ENCODE measurements at regions not wholly inside any gene's neighbourhood (a gene's known extent, or its start where the extent isn't known, plus 50 kb on each side); places are given as distances from the start of the nearest gene placed in this dataset.

DNA sequence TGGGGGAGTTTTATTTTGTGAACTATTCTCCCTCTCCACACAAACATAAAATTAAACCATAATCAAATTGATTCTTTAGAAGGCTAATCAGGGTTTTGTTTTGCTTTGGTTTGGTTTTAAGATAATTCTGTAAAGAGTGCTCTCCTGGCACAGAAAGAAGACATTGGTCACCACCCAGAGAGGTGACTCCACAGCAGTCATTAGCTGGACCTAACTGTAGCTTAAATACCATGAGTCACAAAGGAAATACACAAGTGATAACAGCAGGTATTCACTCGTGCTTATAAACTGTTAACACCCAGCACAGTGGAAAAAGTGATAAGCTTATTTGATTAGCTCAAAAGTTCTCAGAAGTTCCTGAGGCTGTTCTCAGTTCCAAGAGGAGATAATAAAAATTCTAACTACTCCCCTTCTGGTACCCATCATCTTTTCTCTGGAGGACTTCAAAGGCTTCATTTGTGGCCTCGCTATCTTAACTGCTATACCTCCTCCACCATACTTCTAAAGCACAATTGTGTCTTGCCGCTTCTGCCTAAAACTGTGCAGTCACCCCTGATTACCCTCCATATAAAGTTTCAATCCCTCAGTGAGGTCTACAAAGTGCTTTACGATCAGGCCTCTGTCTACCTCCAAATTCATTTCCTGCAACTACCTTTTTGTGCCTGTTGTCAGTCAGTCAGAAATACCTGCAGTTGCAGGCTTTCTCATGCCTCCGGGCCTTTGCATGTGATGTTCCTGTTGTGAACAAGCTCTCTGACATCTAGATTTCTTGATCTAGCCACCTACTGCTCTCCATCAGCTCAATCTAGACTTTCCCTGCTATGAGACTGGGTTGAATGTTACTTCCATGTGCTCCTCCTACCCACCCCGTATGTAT, 201.1 kb downstream of the SAMD5 start:
- TF ChIP-seq EZH2 (IDR thresholded peaks at IDR 0.05; ENCODE audit: borderline replicate concordance, low read depth, low read length, severe bottlenecking) = no peak
- no peak for TF ChIP-seq CTCF (IDR thresholded peaks at IDR 0.05; ENCODE audit: borderline replicate concordance, extremely low read depth, low read length, poor library complexity, severe bottlenecking)
- Histone ChIP-seq H3K36me3 (ENCODE audit: insufficient read depth, low read length) (no peaks in the 10 kb centered on the region), H3K4me1 (ENCODE audit: insufficient read depth, low read length) (no peaks in the 10 kb centered on the region), H4K20me1 (ENCODE audit: insufficient read depth, low read length) (no peaks in the 10 kb centered on the region), H3K4me3 (ENCODE audit: low read depth in 1 of 2, low read length in 2 of 2) (no peak overlapping the region), H3K27ac (ENCODE audit: low read length) (no peak overlapping the region), H3K4me2 (ENCODE audit: insufficient read depth, low read length) (no peak overlapping the region), H3K27me3 (ENCODE audit: insufficient read depth, low read length, poor library complexity) (no peaks in the 10 kb centered on the region), H3K9ac (ENCODE audit: low read depth, low read length) (no peak overlapping the region), H3K9me3 (ENCODE audit: insufficient read depth, low read length, severe bottlenecking) (no peaks in the 10 kb centered on the region), H3K79me2 (ENCODE audit: insufficient read depth, low read length) (no peaks in the 10 kb centered on the region), H2AFZ (ENCODE audit: low read depth, low read length) (no peak overlapping the region)
- ATAC-seq (ENCODE audit: insufficient read depth, low read depth) (no peak), DNase-seq (no peak)

- ATAC-seq (ENCODE audit: insufficient read depth, low read depth) = no peak
- Histone ChIP-seq H3K9ac (ENCODE audit: low read depth, low read length) (no peak overlapping the region), H3K9me3 (ENCODE audit: insufficient read depth, low read length, severe bottlenecking) (no peaks in the 10 kb centered on the region), H3K4me2 (ENCODE audit: insufficient read depth, low read length) (no peak overlapping the region), H3K79me2 (ENCODE audit: insufficient read depth, low read length) (no peaks in the 10 kb centered on the region), H3K4me3 (ENCODE audit: low read depth in 1 of 2, low read length in 2 of 2) (no peak overlapping the region), H3K27ac (ENCODE audit: low read length) (no peak overlapping the region), H4K20me1 (ENCODE audit: insufficient read depth, low read length) (no peaks in the 10 kb centered on the region), H3K27me3 (ENCODE audit: insufficient read depth, low read length, poor library complexity) (no peaks in the 10 kb centered on the region), H3K36me3 (ENCODE audit: insufficient read depth, low read length) (no peaks in the 10 kb centered on the region), H3K4me1 (ENCODE audit: insufficient read depth, low read length) (no peaks in the 10 kb centered on the region), H2AFZ (ENCODE audit: low read depth, low read length) (no peak overlapping the region)
- no peak for DNase-seq
- TF ChIP-seq CTCF (IDR thresholded peaks at IDR 0.05; ENCODE audit: borderline replicate concordance, extremely low read depth, low read length, poor library complexity, severe bottlenecking) (no peak), EZH2 (IDR thresholded peaks at IDR 0.05; ENCODE audit: borderline replicate concordance, low read depth, low read length, severe bottlenecking) (no peak)
Measured at GRCh38 chr6:147710890-147711289, 202.4 kb downstream of the SAMD5 start.

GRCh38 chr6:147711476-147711875, 203.0 kb downstream of the SAMD5 start:
- no peaks in the 10 kb centered on the region for H3K27me3 ChIP-seq (ENCODE audit: insufficient read depth, low read length, poor library complexity)
- no peak overlapping the region for H3K4me2 ChIP-seq (ENCODE audit: insufficient read depth, low read length)
- H3K4me1 ChIP-seq (ENCODE audit: insufficient read depth, low read length) = no peaks in the 10 kb centered on the region
- TF ChIP-seq EZH2 (IDR thresholded peaks at IDR 0.05; ENCODE audit: borderline replicate concordance, low read depth, low read length, severe bottlenecking) = no peak
- TF ChIP-seq CTCF (IDR thresholded peaks at IDR 0.05; ENCODE audit: borderline replicate concordance, extremely low read depth, low read length, poor library complexity, severe bottlenecking) = no peak
- H3K4me3 ChIP-seq (ENCODE audit: low read depth in 1 of 2, low read length in 2 of 2) = no peak overlapping the region
- ATAC-seq (ENCODE audit: insufficient read depth, low read depth) (no peak), DNase-seq (no peak)
- H2AFZ ChIP-seq (ENCODE audit: low read depth, low read length) = no peak overlapping the region
- H3K9me3 ChIP-seq (ENCODE audit: insufficient read depth, low read length, severe bottlenecking) = no peaks in the 10 kb centered on the region
- H3K36me3 ChIP-seq (ENCODE audit: insufficient read depth, low read length) = no peaks in the 10 kb centered on the region
- H3K9ac ChIP-seq (ENCODE audit: low read depth, low read length) = no peak overlapping the region
- no peaks in the 10 kb centered on the region for H3K79me2 ChIP-seq (ENCODE audit: insufficient read depth, low read length)
- no peaks in the 10 kb centered on the region for H4K20me1 ChIP-seq (ENCODE audit: insufficient read depth, low read length)
- no peak overlapping the region for H3K27ac ChIP-seq (ENCODE audit: low read length)
